Panc1 (cell line): ENCODE measurements at regions not wholly inside any gene's neighbourhood (a gene's known extent, or its start where the extent isn't known, plus 50 kb on each side); places are given as distances from the start of the nearest gene placed in this dataset.

Experiments used
- ATAC-seq: fragments of 200-7000 bp; cut with Tn5 transposase; 2 replicates; pipeline ENCODE4 v1.9.1; 2020; ENCODE audit warnings: mild to moderate bottlenecking, moderate library complexity
- BruUV-seq: library from RNA; stranded (reverse); fragments of 400-500 nt; replicated peaks from 2 replicates; lab custom pipeline; 2021; lab: Mats Ljungman, UMichigan
- CTCF ChIA-PET: fragments of 300-600 bp; sonication (Branson Sonifier 250); formaldehyde crosslinking; loops from one replicate; lab custom pipeline; 2022; ENCODE audit warnings: antibody characterized with exemption; lab: Charles Lee
- POLR2A ChIA-PET: fragments of 300-600 bp; sonication (Branson Sonifier 250); formaldehyde crosslinking; loops from one replicate; lab custom pipeline; 2022; ENCODE audit warnings: antibody characterized with exemption; lab: Charles Lee
- DNase-seq: peaks from one replicate; pipeline ENCODE4 v3.0.0-alpha.2; 2010; ENCODE audit warnings: low read depth, low spot score
- H3K27ac ChIP-seq: 2 replicates; pipeline ENCODE4 v1.5.1; 2011; ENCODE audit warnings: mild to moderate bottlenecking, low read length, inconsistent platforms
- H3K27me3 ChIP-seq: fragments of 200-500 bp; sonication (Bioruptor generic); 2 replicates; pipeline ENCODE4 v1.6.0; 2014; ENCODE audit warnings: low read length, inconsistent platforms; ENCODE audit not compliant: control insufficient read depth, insufficient read depth
- H3K36me3 ChIP-seq: fragments of 200-500 bp; sonication (Bioruptor generic); 2 replicates; pipeline ENCODE4 v1.5.1; 2014; ENCODE audit warnings: inconsistent platforms, mild to moderate bottlenecking, low read length, moderate library complexity; ENCODE audit not compliant: control insufficient read depth, insufficient read depth
- H3K4me1 ChIP-seq: 2 replicates; pipeline ENCODE4 v1.5.1; 2011; ENCODE audit warnings: inconsistent platforms, mild to moderate bottlenecking, low read length, moderate library complexity; ENCODE audit not compliant: control insufficient read depth, insufficient read depth
- H3K4me3 ChIP-seq, 2 experiments: 2 replicates each; pipeline ENCODE4 v1.5.1; 2011 to 2012; ENCODE audit warnings: low read depth in 2 of 2, low read length in 2 of 2, mild to moderate bottlenecking in 2 of 2, inconsistent platforms in 1 of 2, moderate library complexity in 1 of 2
- H3K9me3 ChIP-seq: fragments of 200-500 bp; sonication (Bioruptor generic); 2 replicates; pipeline ENCODE4 v1.5.1; 2014; ENCODE audit warnings: low read depth, mild to moderate bottlenecking, inconsistent platforms, low read length, moderate library complexity; ENCODE audit not compliant: control insufficient read depth, insufficient read depth
- POLR2AphosphoS5 ChIP-seq: IDR thresholded peaks from 2 replicates; pipeline ENCODE4 v1.6.1; 2012; ENCODE audit warnings: mild to moderate bottlenecking, low read depth, low read length, moderate library complexity
- REST ChIP-seq, 2 experiments: IDR thresholded peaks; 2 replicates each; pipeline ENCODE4 v1.6.1; 2011 to 2012; ENCODE audit warnings: low read depth in 2 of 2, control low read depth in 1 of 2, low read length in 1 of 2, mild to moderate bottlenecking in 1 of 2, moderate library complexity in 1 of 2; ENCODE audit not compliant: insufficient read depth in 1 of 2
- SIN3A ChIP-seq: IDR thresholded peaks from 2 replicates; pipeline ENCODE4 v1.6.1; 2012; ENCODE audit warnings: low read depth, mild to moderate bottlenecking, low read length, moderate library complexity, borderline replicate concordance; ENCODE audit not compliant: insufficient read depth
- TCF7L2 ChIP-seq: IDR thresholded peaks from 2 replicates; pipeline ENCODE4 v1.6.1; 2011; ENCODE audit warnings: mild to moderate bottlenecking, low read depth, low read length, inconsistent platforms
- in situ Hi-C: cut with HindIII; loops from 2 replicates; pipeline ENCODE4 v1.10.0; 2016; ENCODE audit warnings: low sequenced_read_pairs, low pct_unique_long_range_greater_than_20kb
- intact Hi-C: fragments of 100-400 bp; cut with micrococcal nuclease; formaldehyde crosslinking; loops from one replicate; pipeline ENCODE4 v1.10.0; 2022; ENCODE audit not compliant: unreplicated experiment
- TF ChIP-seq, protein P1 (sequence below): fragments of 450-650 bp; IDR thresholded peaks from 2 replicates; pipeline ENCODE4 v1.5.1; 2017; ENCODE audit warnings: mild to moderate bottlenecking

GRCh38 chr9:129240581-129241211 is 62.6 kb upstream of the IER5L start:
- no peaks in the 10 kb centered on the region for H3K9me3 ChIP-seq
- no peak overlapping the region for H3K4me3 ChIP-seq
- TF ChIP-seq REST (IDR thresholded peaks at IDR 0.05; ENCODE audit: insufficient read depth in 1 of 2, low read depth in 2 of 2, low read length in 1 of 2) = no peak
- TF ChIP-seq TCF7L2 = no peak
- TF ChIP-seq POLR2AphosphoS5 = no peak
- TF ChIP-seq SIN3A = no peak
- TF ChIP-seq, protein P1, sequence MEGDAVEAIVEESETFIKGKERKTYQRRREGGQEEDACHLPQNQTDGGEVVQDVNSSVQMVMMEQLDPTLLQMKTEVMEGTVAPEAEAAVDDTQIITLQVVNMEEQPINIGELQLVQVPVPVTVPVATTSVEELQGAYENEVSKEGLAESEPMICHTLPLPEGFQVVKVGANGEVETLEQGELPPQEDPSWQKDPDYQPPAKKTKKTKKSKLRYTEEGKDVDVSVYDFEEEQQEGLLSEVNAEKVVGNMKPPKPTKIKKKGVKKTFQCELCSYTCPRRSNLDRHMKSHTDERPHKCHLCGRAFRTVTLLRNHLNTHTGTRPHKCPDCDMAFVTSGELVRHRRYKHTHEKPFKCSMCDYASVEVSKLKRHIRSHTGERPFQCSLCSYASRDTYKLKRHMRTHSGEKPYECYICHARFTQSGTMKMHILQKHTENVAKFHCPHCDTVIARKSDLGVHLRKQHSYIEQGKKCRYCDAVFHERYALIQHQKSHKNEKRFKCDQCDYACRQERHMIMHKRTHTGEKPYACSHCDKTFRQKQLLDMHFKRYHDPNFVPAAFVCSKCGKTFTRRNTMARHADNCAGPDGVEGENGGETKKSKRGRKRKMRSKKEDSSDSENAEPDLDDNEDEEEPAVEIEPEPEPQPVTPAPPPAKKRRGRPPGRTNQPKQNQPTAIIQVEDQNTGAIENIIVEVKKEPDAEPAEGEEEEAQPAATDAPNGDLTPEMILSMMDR = no peak
- intact Hi-C loops (no loop called here), in situ Hi-C loops (no loop called here)
- peaks cover 7% of the 10 kb centered on the region for H3K4me1 ChIP-seq
- H3K27me3 ChIP-seq = no peaks in the 10 kb centered on the region
- CTCF ChIA-PET = interaction anchor here (0.5 kb wide), 1 partner anchor 216 kb away, joined by 3 read pairs; no protein-coding TSS in a partner anchor
- H3K27ac ChIP-seq = no peak overlapping the region
- DNase-seq (no peak), ATAC-seq (no peak)
- BruUV-seq = no TSS peak
- POLR2A ChIA-PET = interaction anchor here (0.6 kb wide), 1 partner anchor 76 kb away, joined by 4 read pairs; no protein-coding TSS in a partner anchor
- no peaks in the 10 kb centered on the region for H3K36me3 ChIP-seq

DNA sequence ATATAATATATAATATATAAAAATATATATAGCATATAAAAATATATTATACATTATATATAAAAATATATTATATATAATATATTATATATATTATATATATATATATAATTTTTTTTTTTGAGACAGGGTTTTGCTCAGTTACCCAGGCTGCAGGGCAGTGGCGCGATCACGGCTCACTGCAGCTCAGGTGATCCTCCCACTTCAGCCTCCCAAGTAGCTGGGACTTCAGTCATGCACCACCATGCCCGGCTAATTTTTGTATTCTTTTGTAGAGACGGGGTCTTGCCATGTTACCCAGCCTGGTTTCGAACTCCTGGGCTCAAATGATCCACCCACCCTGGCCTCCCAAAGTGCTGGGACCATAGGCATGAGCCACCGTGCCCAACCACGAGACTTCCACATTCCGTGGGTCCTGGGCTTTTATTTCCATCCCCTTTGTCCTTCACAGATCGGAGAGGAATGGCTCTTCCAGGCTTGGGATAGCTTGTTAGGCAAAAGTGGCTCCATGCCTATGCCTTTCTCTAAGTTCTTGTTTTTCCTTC is 62.0 kb upstream of the IER5L start:
- no TSS peak for BruUV-seq
- Histone ChIP-seq H3K27ac (no peak overlapping the region), H3K36me3 (no peaks in the 10 kb centered on the region)

More for the DNA sequence above, 62.0 kb upstream of the IER5L start:
- H3K4me3 ChIP-seq = no peak overlapping the region
- TF ChIP-seq REST (IDR thresholded peaks at IDR 0.05; ENCODE audit: insufficient read depth in 1 of 2, low read depth in 2 of 2, low read length in 1 of 2) (no peak), TCF7L2 (no peak), SIN3A (no peak), POLR2AphosphoS5 (no peak)
- TF ChIP-seq, protein P1 = no peak
- in situ Hi-C loops (no loop called here), intact Hi-C loops (no loop called here)
- H3K4me1 ChIP-seq = peaks cover 7% of the 10 kb centered on the region
- ChIA-PET CTCF (interaction anchor here (0.5 kb wide), 1 partner anchor 215 kb away, joined by 3 read pairs; no protein-coding TSS in a partner anchor), POLR2A (no interaction called here)
- no peaks in the 10 kb centered on the region for H3K9me3 ChIP-seq
- H3K27me3 ChIP-seq = no peaks in the 10 kb centered on the region
- DNase-seq (no peak), ATAC-seq (no peak)
